K562 (cell line): ENCODE measurements at regions not wholly inside any gene's neighbourhood (a gene's known extent, or its start where the extent isn't known, plus 50 kb on each side); places are given as distances from the start of the nearest gene placed in this dataset.

Experiments used
- CHD1 ChIP-seq: fragments of 200-600 bp; sonication (generic); IDR thresholded peaks from one replicate; pipeline ENCODE4 v1.6.1; 2012; ENCODE audit warnings: mild to moderate bottlenecking, moderate library complexity, low read length, inconsistent platforms
- GABPB1 ChIP-seq: sonication (generic); formaldehyde crosslinking; IDR thresholded peaks from 2 replicates; pipeline ENCODE4 v1.8.0; 2022; ENCODE audit warnings: mild to moderate bottlenecking, missing genetic modification reagents
- NBN ChIP-seq: fragments of 450-650 bp; IDR thresholded peaks from 2 replicates; pipeline ENCODE4 v1.6.1; 2016; ENCODE audit warnings: low read depth, mild to moderate bottlenecking
- RBM14 ChIP-seq: fragments of 200-400 bp; formaldehyde crosslinking; IDR thresholded peaks from 2 replicates; pipeline ENCODE4 v1.6.1; 2018; ENCODE audit warnings: low read depth, mild to moderate bottlenecking, low read length, moderate library complexity, borderline replicate concordance; ENCODE audit not compliant: insufficient read depth
- RFX5 ChIP-seq: IDR thresholded peaks from 2 replicates; pipeline ENCODE4 v1.6.1; 2011; ENCODE audit warnings: low read depth, mild to moderate bottlenecking, improper control_type of control experiment, low read length
- TRIM28 ChIP-seq: fragments of 450-650 bp; IDR thresholded peaks from 2 replicates; pipeline ENCODE4 v1.6.1; 2017
- ZBTB40 ChIP-seq, 2 experiments: fragments of 450-650 bp in 1 of 2; sonication (generic) in 1 of 2; formaldehyde crosslinking in 1 of 2; IDR thresholded peaks; 2 replicates each; pipeline versions ENCODE4 v1.7.1 to v1.9.0; 2016 to 2022; ENCODE audit warnings: inconsistent platforms in 1 of 2, mild to moderate bottlenecking in 1 of 2, missing genetic modification reagents in 1 of 2
- ZBTB7A ChIP-seq: IDR thresholded peaks from 2 replicates; pipeline ENCODE4 v1.6.1; 2011; ENCODE audit warnings: low read depth, mild to moderate bottlenecking, low read length, moderate library complexity, borderline replicate concordance; ENCODE audit not compliant: control insufficient read depth
- ZNF121 ChIP-seq: sonication (generic); formaldehyde crosslinking; conservative IDR thresholded peaks from 2 replicates; pipeline ENCODE4 v1.8.0; 2022; ENCODE audit warnings: missing genetic modification reagents
- ZNF76 ChIP-seq: fragments of 250-450 bp; sonication (Bioruptor Pico); IDR thresholded peaks from 2 replicates; pipeline ENCODE4 v1.4.0; 2020; ENCODE audit warnings: mild to moderate bottlenecking, moderate library complexity, borderline replicate concordance

GRCh38 chr18:29328932-29329331 is 1152.0 kb upstream of the CDH2 start (continued):
- no peak for TF ChIP-seq ZBTB40 (IDR thresholded peaks at IDR 0.05)
- TF ChIP-seq ZBTB40 (CRISPR knock-in tag; IDR thresholded peaks at IDR 0.05): no peak
- TF ChIP-seq ZBTB7A: no peak
- no peak for TF ChIP-seq NBN
- no peak for TF ChIP-seq ZNF76 (CRISPR knock-in tag)
- no peak for TF ChIP-seq ZNF121 (CRISPR knock-in tag)
- TF ChIP-seq CHD1: no peak
- TF ChIP-seq RBM14: no peak
- no peak for TF ChIP-seq TRIM28
- TF ChIP-seq GABPB1 (CRISPR knock-in tag): no peak
- TF ChIP-seq RFX5: no peak
